HG03060 (cell line): ENCODE measurements at regions not wholly inside any gene's neighbourhood (a gene's known extent, or its start where the extent isn't known, plus 50 kb on each side); places are given as distances from the start of the nearest gene placed in this dataset.

Experiments
- ATAC-seq: cut with Tn5 transposase; IDR thresholded peaks from one replicate; pipeline ENCODE4 v1.9.1; 2021; ENCODE audit warnings: low read depth, moderate number of reproducible peaks; ENCODE audit not compliant: unreplicated experiment

DNA sequence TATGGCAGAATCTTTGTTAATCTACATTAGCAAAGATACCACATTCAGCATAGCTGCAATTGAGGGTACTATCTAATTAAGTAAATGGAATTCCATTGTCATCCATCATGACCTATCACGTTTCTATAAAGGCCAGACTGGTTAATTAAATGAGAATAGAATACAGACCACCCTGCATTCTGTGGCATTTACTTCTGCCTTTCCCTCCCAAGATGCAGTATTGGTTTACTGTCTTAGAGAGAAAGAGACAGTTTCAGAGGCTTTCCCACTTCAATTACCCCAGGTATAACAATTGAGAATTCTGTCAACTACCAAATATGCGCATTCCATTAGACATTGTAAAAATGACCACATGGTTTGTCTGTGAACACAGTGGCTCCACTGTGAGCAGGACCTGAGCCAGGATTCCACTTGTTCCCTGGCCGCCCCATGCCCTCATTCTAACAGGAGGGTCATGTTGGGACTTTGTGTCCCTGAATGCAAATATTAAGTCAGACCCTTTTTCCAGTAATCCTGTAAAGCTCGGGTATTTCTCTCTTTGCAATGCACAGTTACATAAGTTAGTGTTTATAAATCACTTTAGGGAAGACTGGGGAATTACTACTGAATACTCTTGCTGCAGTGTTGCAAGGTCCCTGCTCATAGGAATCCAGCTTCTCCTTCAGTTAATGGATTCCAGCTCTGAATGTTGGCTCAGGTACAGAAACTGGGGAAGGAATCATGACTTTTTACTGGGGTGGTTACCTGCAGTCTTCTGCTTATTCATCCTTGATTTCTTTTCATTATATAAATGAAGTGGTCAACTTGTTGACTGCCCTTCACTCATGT is 261.0 kb downstream of the PDGFC start:
- no peak for ATAC-seq

DNA sequence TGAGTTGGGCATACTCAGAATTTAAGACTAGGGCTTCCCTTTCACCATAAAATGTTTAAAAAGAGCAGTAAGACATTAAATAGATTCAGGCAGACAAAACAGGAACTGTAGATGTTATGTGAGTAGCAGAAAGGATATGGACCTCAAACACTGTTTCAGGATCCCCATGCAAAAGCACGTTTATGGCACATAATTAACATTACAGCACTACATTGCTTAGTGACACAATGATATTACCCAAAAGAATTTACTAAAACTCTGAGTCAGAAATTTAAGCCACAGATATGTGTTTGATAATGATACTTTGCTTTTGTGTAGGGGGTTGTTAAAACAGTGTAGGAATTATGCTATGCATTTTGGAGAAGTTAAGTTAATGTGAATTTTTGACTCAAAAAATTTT is 266.3 kb downstream of the PDGFC start:
- ATAC-seq, result no peak

DNA sequence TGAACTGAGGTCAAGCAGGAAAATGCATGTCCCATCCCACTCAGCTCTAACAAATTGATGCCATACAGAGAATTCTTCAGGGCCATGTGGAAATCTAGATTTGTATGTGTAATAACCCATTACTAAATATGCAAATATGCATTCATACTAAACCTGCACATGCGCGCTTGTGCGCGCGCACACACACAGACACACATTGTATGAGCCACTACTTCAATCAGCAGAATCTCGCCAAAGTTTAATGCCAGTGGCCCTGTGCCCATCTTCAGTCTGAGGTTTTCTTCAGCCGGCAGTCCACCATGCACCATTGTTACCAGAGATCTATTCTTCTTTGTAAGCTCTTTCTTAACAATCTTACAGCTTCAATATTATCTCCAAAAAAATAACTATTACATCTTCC is 276.4 kb downstream of the PDGFC start:
- no peak for ATAC-seq

DNA sequence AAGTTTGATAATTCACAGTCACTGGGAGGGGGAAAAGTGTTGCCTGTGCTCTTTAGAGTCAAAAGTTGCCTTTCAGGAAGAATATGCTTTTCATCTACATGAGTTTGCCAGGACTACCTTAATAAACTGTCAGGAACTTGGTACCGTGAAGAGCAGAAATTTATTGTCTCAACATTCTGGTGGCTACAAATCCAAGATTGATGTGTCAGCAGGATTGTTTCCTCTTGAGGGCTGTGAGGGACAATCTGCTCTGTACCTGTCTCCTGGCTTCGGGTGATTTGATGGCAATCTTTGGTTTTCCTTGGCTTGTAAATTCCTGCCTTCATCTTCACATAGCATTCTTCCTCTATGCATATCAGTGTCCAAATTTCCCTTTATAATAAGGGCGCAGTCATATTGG is 277.2 kb downstream of the PDGFC start:
- no peak for ATAC-seq

DNA sequence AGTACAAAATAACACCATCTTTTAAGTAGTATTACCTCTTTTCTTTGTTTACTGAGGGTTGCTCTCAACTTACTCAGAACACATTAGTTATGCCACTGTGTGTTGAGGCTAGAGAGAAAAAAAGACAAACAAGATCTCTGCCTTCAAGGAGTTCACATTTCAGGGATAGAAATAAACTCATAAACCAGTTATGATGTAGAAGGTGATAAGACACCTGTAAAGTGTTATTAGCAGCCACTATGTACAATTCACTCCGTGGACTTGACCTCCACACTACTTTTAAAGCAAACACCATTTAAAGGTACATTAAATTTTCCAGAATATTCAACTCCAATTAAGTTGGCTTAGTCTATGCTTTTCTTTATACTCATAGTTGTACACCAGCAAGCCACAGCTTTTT is 278.0 kb downstream of the PDGFC start:
- ATAC-seq, result no peak

DNA sequence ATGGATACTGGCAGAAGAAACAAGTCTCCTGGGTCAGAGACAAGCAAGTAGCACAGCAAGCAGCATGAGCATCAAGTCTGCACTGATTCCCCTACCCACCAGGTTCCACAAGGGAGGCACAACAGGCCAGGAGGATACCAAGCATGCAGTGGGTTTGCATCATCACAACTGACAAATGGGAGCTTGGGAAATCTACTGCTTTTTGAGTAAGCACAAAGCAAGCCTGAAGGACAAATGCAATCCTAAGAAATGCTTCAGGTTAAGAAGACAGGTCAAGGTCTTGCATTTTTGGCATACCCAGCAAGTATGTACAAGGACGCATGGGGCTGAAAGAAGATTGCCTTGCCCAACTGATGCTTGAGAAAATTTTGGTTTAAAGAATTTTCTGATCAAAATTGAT is 279.6 kb downstream of the PDGFC start:
- no peak for ATAC-seq

DNA sequence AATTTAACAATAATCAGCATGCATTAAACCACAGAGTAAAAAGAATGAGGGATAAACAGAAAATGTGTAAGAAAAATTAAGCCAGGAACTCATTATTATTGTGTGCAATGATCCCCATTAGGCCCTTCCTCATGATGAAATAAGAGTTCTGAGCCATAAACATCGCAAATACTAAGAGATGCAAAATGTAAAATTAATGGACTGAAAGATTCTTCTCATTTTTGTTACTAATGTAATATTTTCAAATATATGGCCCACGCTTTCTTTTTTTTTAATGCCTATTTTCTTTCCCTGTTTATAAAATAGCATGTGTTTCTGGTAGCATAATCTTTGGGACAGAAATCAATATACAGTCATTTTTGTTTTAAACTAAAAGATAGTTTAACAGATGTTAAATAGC is 281.0 kb downstream of the PDGFC start:
- no peak for ATAC-seq

DNA sequence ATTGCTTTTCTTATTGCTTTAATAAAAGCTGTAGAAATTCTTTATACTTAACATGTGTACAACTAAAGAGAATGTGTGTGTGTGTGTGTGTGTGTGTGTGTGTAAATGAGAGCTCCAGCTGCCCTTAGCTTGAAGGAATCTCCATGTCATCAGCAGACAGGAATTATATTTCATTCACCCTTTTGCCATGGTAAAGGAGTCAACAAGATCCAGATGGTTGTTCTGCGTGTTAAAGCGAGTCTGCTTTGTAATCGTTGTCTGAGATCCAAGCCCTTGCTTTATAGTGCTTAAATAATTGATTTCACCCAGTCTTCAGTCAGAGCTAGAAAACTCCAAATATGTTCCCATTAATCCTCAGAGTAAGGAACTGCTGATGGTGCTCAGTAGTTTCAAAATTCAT is 285.5 kb downstream of the PDGFC start:
- ATAC-seq, result no peak

DNA sequence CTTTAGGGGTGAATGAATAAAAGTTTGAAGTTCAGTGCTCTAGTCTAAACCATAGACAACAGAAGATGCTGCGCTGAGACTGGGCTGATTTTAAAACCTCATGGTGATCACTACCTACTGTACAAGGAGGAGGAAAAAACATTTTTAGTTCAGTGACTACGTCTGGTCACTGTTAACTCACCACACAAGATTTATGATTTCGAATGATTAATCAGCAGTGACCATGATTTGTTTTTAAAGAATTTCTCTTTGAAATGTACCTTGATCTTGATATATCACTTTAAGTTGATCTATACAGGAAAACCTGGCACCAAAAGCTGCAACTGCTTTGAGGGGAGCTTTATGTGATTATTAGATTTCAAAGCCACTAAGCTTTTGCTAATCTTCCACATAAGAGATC is 286.3 kb downstream of the PDGFC start:
- no peak for ATAC-seq

DNA sequence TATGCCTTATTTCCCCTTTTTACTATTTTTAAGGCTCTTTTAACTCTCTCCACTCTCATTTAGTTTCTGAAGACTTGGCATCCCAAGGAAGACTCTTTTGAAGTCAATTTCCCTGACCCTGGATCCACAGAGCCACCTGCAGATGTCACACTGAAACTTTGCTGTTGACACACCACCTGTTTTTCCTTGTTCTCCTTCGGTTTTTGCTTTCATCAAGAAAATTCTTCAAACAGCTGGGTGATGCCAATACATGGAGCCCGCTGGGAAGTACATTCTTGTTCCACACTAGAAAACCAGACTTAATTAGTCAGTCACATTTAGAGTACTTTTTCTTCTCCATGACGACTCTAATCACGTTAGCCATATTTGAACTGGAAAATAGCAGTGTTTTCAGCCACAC is 293.9 kb downstream of the PDGFC start:
- ATAC-seq, result no peak

DNA sequence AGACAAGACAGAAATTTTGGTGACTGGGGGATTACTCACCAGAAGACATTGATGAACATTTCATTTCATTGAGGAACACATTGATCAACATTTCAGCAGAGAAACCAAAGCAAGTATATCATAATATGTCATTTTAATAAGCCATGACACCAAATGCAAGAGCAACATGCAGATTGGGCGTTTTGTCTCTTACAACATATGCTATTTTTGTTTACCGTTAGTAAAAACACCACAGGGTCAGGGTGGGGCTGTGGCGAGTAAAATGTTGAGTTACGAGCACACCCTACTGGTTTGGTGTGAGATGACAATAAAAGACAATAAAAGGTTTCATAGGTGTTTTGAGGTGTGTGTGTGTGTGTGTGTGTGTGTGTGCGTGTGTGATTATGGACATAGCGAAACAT is 294.5 kb downstream of the PDGFC start:
- ATAC-seq, result no peak

DNA sequence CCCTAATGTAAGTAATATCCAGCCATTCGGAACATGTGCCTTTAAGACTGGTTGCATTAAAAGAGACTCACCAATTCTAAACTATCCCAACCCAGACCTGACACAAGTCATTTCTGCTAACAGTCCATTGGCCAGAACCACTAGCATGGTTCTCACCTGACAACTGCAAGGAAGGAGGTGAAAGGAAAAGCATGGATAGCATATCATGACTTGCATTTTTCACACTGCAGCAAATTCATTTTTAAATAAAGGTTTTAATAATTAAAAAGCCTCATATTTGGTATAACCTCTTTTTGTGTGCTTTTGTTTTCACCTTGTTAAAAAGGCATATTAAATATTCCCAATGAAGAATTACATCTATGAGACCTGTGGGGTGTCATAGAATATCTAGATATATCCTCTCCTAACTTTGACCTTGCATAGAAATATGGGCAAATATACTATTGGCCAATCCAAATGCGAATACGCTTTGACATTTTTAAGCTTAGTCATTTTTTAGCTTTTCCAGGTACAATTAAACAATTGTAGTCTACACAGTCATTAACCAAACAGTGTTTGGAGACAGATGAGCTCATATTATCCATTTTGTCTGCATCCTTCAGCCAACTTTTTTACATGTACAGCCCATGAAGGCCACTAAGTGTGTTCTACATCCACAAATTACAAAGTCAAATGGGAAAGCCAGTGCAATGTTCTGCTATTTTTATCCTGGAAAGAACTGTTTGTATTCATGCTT is 295.3 kb downstream of the PDGFC start:
- no peak for ATAC-seq

DNA sequence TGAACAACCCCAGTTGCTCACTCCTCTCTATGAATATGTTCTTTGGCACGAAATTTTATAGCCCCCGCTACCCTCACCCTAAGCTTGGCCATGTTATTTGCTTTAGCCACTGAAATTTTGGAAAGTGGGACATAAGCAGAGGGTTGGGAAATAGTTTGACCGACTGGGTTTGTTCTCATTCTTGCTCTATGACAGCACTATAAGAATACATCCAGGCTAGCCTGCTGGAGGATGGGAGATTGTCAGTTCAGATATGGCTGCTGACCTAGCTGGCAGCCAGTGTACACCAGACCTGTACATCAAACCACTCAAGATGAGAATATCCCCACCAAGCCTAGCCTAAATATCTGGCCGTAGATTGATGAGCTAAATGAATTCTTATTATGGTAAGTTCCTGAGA is 298.1 kb downstream of the PDGFC start:
- no peak for ATAC-seq

DNA sequence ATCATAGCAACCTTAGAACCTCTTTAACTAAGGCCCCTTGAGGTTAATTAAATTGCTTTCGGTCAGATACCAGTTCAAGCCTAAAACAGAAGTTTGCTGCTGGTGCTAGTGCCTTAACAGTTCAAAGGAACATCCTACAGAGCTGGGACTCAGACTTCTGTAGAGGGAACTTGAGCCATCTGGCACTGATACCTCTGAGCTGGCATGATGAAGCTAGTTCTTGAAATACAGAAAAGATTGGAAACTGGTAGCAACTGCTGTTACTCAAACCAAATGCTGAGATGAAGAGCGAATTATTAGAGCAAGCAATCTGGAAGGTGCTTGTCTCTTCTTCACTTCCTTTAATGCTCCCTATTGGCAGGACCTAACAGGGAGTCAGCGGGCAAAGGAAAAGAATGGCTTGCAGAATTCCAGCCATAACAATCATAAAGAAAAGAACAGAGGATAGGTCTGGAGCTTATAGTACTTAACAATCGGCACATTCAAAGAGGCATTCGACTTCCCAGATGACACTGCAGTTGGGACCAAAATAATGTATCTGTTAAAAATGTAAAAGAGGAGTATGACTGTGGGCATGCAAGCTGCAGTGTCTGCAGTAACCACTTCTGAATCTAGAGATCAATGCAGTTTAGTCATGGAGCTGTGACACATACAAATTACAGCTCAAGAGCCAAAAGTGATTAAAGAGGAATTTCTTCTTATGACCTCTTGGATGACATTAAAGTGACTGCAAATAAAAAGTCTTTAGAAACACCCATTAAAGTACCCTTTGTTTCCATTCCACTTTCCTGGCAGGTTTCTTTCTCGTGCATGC is 298.9 kb downstream of the PDGFC start:
- ATAC-seq, result no peak

DNA sequence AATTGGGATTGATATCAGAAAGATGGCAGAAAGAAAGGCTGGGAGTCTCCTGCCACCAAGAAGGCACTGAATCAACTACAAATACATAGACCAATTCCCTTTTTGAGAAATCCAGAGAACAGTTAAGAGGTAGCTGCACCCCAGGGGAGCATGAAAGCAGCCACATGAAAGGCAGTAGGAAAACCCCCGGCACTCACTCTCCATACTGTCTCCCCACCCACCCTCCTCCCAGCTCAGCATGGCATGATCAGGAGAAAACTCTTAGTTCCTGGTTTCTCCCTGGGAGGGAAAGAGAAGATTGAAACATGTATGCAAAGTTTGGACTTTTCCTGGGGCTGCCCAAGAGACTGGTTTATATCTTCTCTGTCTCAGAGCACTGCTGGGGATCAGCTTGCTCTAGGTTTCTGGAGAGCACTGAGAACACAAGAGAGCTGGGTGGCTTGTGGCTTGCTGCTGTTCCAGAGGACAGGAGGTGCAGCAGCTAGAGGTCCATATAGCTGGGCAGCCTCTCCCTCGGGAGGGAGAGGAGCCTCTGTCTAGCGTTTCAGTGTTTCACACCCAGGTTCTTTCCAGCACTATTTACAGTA is 305.7 kb downstream of the PDGFC start:
- ATAC-seq, result no peak

DNA sequence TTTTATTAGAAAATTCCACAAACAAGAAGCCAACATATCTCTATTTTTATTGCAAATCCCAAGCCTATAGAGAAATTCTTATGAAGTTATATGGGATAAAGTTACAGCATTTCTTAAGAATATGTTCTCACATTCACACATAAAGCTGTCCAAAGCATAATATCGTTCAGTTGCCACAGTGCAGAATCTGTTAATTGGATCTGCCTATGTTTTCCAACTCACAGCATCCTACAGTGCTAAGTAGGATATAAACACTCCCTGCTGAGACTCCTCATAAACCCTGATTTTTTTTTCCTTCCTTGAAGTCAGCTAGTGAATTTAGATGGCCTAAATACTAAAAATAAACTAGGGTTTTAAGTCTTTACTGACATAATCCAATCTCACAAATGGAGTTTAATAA is 307.9 kb downstream of the PDGFC start:
- no peak for ATAC-seq

DNA sequence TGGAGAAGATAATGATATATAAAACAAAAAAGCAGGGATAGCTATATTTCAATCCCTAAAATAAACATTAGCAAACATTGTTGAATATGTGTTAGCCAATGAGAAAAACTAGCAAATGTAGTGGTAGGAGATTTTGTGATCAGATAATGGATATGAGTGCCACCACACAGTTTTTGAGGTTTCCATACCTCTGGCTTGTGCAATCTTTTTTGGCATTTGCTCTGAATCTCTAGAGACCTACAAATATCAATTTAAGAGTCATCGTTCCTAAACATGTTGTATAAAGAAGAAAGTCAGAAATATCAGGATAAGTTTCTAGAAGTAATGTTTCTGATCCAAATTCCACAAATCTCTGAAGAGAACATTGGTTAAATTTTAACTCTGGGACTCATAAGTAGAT is 308.7 kb downstream of the PDGFC start:
- no peak for ATAC-seq

DNA sequence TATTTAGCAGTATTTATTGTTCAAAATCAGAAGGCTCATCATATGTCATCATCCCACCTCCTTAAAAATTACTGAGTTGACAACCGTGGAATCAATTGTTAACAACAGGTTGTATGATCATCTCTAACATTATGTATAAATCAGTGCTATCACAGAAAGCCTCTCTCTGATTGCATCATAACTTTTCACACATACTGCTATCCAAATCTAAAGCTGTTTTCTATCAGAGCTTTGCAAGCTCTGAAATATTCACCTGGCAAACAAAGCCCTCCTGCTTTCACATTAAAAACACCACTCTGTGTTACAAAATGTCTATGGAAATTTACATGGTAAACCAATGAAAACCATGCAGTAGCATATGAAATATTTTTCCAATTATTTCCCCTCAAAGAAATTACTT is 310.0 kb downstream of the PDGFC start:
- no peak for ATAC-seq

DNA sequence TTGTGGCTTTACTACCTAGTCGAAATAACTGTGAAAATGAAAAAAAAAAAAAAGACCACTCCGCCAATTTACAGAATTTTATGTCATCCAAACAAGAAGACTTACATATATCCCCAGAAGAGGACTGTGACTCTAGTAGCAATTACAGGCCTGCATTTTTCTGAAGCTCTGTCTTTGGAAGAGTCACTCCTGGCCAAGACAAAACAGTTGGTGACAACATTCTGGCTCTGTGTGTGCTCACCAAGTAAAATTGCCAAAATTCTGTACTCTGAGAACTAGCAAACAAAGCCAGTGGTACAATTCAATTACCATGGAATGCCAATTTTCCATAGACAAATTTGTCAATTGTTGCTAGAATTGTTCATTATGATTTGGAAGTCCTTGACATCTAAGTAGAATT is 311.1 kb downstream of the PDGFC start:
- no peak for ATAC-seq

DNA sequence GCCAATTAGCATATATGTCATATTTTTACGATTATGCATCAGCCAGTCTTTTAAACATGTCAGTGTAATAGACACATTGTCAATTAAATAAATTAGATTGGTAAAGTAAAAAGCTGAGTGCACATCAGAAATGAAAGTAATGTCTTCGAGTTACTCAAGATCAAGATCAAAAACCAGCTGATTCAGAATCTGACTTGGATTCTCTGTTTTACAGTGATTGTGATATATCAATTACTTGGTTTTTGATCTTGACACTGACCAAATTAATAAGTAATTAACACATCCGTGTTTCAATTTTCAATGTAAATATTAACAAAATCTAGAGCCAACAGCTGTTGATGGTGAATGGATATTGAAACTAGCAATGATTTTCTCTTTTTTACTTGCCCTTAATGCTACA is 311.6 kb downstream of the PDGFC start:
- ATAC-seq, result no peak

DNA sequence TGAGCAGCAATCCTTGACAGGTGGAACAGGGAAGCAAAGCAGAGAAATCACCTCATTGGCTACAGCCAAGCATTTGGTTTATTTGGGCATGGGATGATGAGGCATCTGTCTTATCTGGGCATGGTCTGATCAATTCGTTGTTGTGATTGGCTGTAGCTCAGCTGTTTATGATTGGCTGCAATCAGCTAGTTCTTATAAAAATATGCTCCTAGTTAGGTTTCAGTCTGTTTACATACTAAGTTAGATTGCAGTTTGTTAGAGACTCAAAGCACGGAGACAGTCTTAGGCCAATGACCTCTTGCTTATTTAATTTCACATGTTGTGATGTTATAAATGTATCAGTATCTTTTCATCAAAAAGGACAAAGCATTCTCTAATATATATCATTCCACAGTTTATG is 312.0 kb downstream of the PDGFC start:
- ATAC-seq, result no peak
